K562 (cell line): ENCODE measurements at regions not wholly inside any gene's neighbourhood (a gene's known extent, or its start where the extent isn't known, plus 50 kb on each side); places are given as distances from the start of the nearest gene placed in this dataset.

Source experiments
- ATAC-seq: fragments of 200-7000 bp; cut with Tn5 transposase; 3 replicates; pipeline ENCODE4 v1.9.1; 2020; ENCODE audit warnings: moderate library complexity
- BruUV-seq: library from RNA; stranded (reverse); fragments of 400-500 nt; replicated peaks from 2 replicates; lab custom pipeline; 2021; lab: Mats Ljungman, UMichigan
- CTCF ChIA-PET: fragments of 300-600 bp; formaldehyde crosslinking; extraction: SDS; loops from one replicate; lab custom pipeline; 2021; ENCODE audit warnings: low intra/inter-chr PET ratio; lab: Yijun Ruan, JAX
- POLR2A ChIA-PET: fragments of 300-600, 350-650 bp; sonication (Branson Sonifier 250); formaldehyde crosslinking; extraction: SDS; loops from one replicate; lab custom pipeline; 2021; ENCODE audit warnings: antibody characterized with exemption, inconsistent platforms; lab: Yijun Ruan, JAX
- DNase-seq, 4 experiments: peaks; one replicate each; pipeline versions ENCODE4 v3.0.0 to v3.0.0-alpha.2; 2011 to 2018; ENCODE audit warnings: low spot score in 3 of 4, mixed read lengths in 3 of 4; ENCODE audit errors: extremely low read depth in 1 of 4
- FAIRE-seq: peaks from 2 replicates; lab custom pipeline; 2011; peaks lifted over from hg19 to GRCh38; lab: Jason Lieb, UNC
- H2AFZ ChIP-seq: 2 replicates; pipeline ENCODE4 v1.6.0; 2011; ENCODE audit warnings: low read depth, low read length, control low read depth, inconsistent platforms
- H3K27ac ChIP-seq: fragments of 200-600 bp; 3 replicates; pipeline ENCODE4 v1.8.0; 2011; ENCODE audit warnings: low read depth, mild to moderate bottlenecking, control low read depth, inconsistent platforms, low read length, moderate library complexity, mixed read lengths; ENCODE audit errors: extremely low read depth
- H3K27me3 ChIP-seq, 2 experiments: fragments of 300-600 bp in 1 of 2; 2 replicates in 1 of 2; 3 replicates in 1 of 2; pipeline versions ENCODE4 v1.6.0 to v1.8.0; 2011; ENCODE audit warnings: inconsistent platforms in 2 of 2, low read length in 2 of 2, mild to moderate bottlenecking in 1 of 2, mixed read lengths in 1 of 2, moderate library complexity in 1 of 2; ENCODE audit not compliant: control insufficient read depth in 2 of 2, insufficient read depth in 2 of 2
- H3K36me3 ChIP-seq: fragments of 300-600 bp; 3 replicates; pipeline ENCODE4 v1.8.0; 2011; ENCODE audit warnings: mild to moderate bottlenecking, low read length, inconsistent platforms; ENCODE audit not compliant: control insufficient read depth, insufficient read depth
- H3K4me1 ChIP-seq, 2 experiments: fragments of 200-600 bp in 1 of 2; replicated peaks in 1 of 2; 2 replicates in 1 of 2; 3 replicates in 1 of 2; pipeline versions ENCODE4 v1.5.1 to v1.8.0; 2011; ENCODE audit warnings: inconsistent platforms in 2 of 2, low read length in 2 of 2, mild to moderate bottlenecking in 1 of 2, mixed read lengths in 1 of 2, moderate library complexity in 1 of 2; ENCODE audit not compliant: control insufficient read depth in 2 of 2, insufficient read depth in 2 of 2
- H3K4me2 ChIP-seq: 2 replicates; pipeline ENCODE4 v1.6.1; 2011; ENCODE audit warnings: low read length, control low read depth, inconsistent platforms, mixed read lengths; ENCODE audit not compliant: insufficient read depth
- H3K4me3 ChIP-seq: fragments of 200-600 bp; sonication (generic), shearing (Covaris generic); 2 replicates; pipeline ENCODE4 v1.5.1; 2016; ENCODE audit warnings: control low read depth, inconsistent platforms
- H3K79me2 ChIP-seq: fragments of 200-600 bp; 3 replicates; pipeline ENCODE4 v1.8.0; 2011; ENCODE audit warnings: low read length, inconsistent platforms; ENCODE audit not compliant: control insufficient read depth, insufficient read depth
- H3K9ac ChIP-seq, 2 experiments: 2 replicates each; pipeline versions ENCODE4 v1.6.0 to v1.6.1; 2011; ENCODE audit warnings: low read depth in 2 of 2, low read length in 2 of 2, control low read depth in 1 of 2, inconsistent platforms in 1 of 2, mild to moderate bottlenecking in 1 of 2, mixed read lengths in 1 of 2; ENCODE audit not compliant: insufficient read depth in 1 of 2
- H3K9me1 ChIP-seq: one replicate; pipeline ENCODE4 v1.6.0; 2011; ENCODE audit warnings: inconsistent platforms, mild to moderate bottlenecking, low read length, moderate library complexity; ENCODE audit not compliant: control insufficient read depth, insufficient read depth
- H3K9me3 ChIP-seq: replicated peaks from 2 replicates; pipeline ENCODE4 v1.5.1; 2011; ENCODE audit warnings: low read depth, low read length, inconsistent platforms; ENCODE audit not compliant: control insufficient read depth, insufficient read depth
- H4K20me1 ChIP-seq: replicated peaks from 2 replicates; pipeline ENCODE4 v1.6.1; 2011; ENCODE audit warnings: low read length, inconsistent platforms, mixed read lengths; ENCODE audit not compliant: control insufficient read depth, insufficient read depth
- FOSL1 ChIP-seq: fragments of 200-800 bp; sonication (Bioruptor generic); conservative IDR thresholded peaks from 2 replicates; pipeline ENCODE4 v1.6.1; 2016; ENCODE audit warnings: missing genetic modification characterization, missing compliant biosample characterization
- GABPA ChIP-seq: fragments of 200-800 bp; sonication (Bioruptor generic); conservative IDR thresholded peaks from 2 replicates; pipeline ENCODE4 v1.6.1; 2016; ENCODE audit warnings: low read depth, missing genetic modification characterization, missing compliant biosample characterization
- IFI16 ChIP-seq: fragments of 250-450 bp; sonication (Bioruptor Pico); IDR thresholded peaks from 2 replicates; pipeline ENCODE4 v2.1.2; 2022; ENCODE audit warnings: mild to moderate bottlenecking, inconsistent platforms
- POLR2B ChIP-seq: fragments of 450-650 bp; IDR thresholded peaks from 2 replicates; pipeline ENCODE4 v1.6.1; 2018; ENCODE audit warnings: low read depth; ENCODE audit not compliant: partially characterized antibody
- RERE ChIP-seq: sonication (generic); formaldehyde crosslinking; IDR thresholded peaks from 2 replicates; pipeline ENCODE4 v1.8.0; 2023; ENCODE audit warnings: missing genetic modification reagents, mild to moderate bottlenecking, borderline replicate concordance
- TARDBP ChIP-seq: fragments of 450-650 bp; IDR thresholded peaks from 2 replicates; pipeline ENCODE4 v1.6.1; 2016
- TBL1XR1 ChIP-seq, 2 experiments: IDR thresholded peaks; 2 replicates each; pipeline ENCODE4 v1.6.1; 2012; ENCODE audit warnings: improper control_type of control experiment in 2 of 2, low read length in 2 of 2, mild to moderate bottlenecking in 1 of 2
- TGIF2 ChIP-seq: sonication (generic); formaldehyde crosslinking; IDR thresholded peaks from 2 replicates; pipeline ENCODE4 v1.8.1; 2022; ENCODE audit warnings: mild to moderate bottlenecking, missing genetic modification reagents, moderate library complexity
- ZNF24 ChIP-seq: fragments of 450-650 bp; IDR thresholded peaks from 2 replicates; pipeline ENCODE4 v1.6.1; 2016
- WGBS: fragments of 100-300 bp; shearing (Covaris generic); methylation state at CpG from one replicate; pipeline ENCODE4 v1.1.6; 2016; ENCODE audit warnings: low coverage, mixed read lengths; ENCODE audit not compliant: insufficient coverage; ENCODE audit errors: missing lambda C conversion rate; 5-methylcytosine and 5-hydroxymethylcytosine counted together
- in situ Hi-C: fragments of 300-500 bp; cut with MboI; formaldehyde crosslinking; loops from 4 replicates; pipeline ENCODE4 v1.15.0; 2018; ENCODE audit warnings: inconsistent platforms, mixed read lengths
- intact Hi-C: fragments of 100-400 bp; cut with micrococcal nuclease; formaldehyde crosslinking; loops from 2 replicates; pipeline ENCODE4 v1.14.2; 2022
- TF ChIP-seq, protein P1 (sequence below): fragments of 250-450 bp; sonication (Bioruptor Pico); IDR thresholded peaks from 2 replicates; pipeline ENCODE4 v1.4.0; 2020; ENCODE audit warnings: mild to moderate bottlenecking, moderate library complexity

GRCh38 chr18:14930076-14930475 lies 182.1 kb downstream of the ANKRD30B start (continued):
- TF ChIP-seq POLR2B (no peak), GABPA (no peak), TBL1XR1 (IDR thresholded peaks at IDR 0.05; ENCODE audit: low read length in 2 of 2) (no peak)

DNA sequence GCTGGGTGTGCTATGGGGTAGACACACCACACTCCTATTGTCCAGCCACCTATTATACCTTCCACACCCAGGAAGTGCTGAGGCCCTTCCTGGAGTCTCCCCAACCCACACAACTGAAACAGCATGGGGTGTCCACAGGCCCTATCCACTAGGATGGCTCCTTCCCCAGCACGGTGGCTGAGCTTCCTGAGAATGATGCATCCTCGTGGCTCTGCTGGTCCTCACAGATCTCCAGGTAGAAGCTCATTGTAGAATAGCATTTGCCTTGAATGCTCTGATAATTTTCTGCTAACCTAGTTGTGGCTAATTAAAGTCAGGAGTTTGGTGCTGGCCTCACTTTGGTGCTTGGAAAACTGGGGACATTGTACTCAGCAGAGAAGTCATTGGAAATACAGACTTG lies 182.6 kb downstream of the ANKRD30B start:
- no peak for FAIRE-seq
- intact Hi-C loops (no loop called here), in situ Hi-C loops (no loop called here)
- CTCF ChIA-PET: no interaction called here
- H3K27me3 ChIP-seq: no peaks in the 10 kb centered on the region
- H2AFZ ChIP-seq: no peak overlapping the region
- H3K9ac ChIP-seq: no peak overlapping the region
- H3K79me2 ChIP-seq: no peaks in the 10 kb centered on the region
- H3K9me3 ChIP-seq: no peaks in the 10 kb centered on the region
- POLR2A ChIA-PET: no interaction called here
- no peaks in the 10 kb centered on the region for H3K4me1 ChIP-seq
- no peaks in the 10 kb centered on the region for H3K9me1 ChIP-seq
- no peak for DNase-seq
- no peak for ATAC-seq
- H3K36me3 ChIP-seq: no peaks in the 10 kb centered on the region
- TF ChIP-seq RERE (CRISPR knock-in tag) (no peak), TARDBP (no peak), IFI16 (CRISPR knock-in tag) (no peak), ZNF24 (no peak), FOSL1 (no peak), TGIF2 (CRISPR knock-in tag) (no peak)
- TF ChIP-seq, protein P1, sequence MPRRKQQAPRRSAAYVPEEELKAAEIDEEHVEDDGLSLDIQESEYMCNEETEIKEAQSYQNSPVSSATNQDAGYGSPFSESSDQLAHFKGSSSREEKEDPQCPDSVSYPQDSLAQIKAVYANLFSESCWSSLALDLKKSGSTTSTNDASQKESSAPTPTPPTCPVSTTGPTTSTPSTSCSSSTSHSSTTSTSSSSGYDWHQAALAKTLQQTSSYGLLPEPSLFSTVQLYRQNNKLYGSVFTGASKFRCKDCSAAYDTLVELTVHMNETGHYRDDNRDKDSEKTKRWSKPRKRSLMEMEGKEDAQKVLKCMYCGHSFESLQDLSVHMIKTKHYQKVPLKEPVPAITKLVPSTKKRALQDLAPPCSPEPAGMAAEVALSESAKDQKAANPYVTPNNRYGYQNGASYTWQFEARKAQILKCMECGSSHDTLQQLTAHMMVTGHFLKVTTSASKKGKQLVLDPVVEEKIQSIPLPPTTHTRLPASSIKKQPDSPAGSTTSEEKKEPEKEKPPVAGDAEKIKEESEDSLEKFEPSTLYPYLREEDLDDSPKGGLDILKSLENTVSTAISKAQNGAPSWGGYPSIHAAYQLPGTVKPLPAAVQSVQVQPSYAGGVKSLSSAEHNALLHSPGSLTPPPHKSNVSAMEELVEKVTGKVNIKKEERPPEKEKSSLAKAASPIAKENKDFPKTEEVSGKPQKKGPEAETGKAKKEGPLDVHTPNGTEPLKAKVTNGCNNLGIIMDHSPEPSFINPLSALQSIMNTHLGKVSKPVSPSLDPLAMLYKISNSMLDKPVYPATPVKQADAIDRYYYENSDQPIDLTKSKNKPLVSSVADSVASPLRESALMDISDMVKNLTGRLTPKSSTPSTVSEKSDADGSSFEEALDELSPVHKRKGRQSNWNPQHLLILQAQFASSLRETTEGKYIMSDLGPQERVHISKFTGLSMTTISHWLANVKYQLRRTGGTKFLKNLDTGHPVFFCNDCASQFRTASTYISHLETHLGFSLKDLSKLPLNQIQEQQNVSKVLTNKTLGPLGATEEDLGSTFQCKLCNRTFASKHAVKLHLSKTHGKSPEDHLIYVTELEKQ (CRISPR knock-in tag): no peak
- H3K4me2 ChIP-seq: no peak overlapping the region
- no peaks in the 10 kb centered on the region for H4K20me1 ChIP-seq
- no TSS peak for BruUV-seq
- no peak overlapping the region for H3K27ac ChIP-seq
- 5% methylated on average over 2 of the region's 2 CpGs for WGBS
- H3K4me3 ChIP-seq: no peak overlapping the region
